A549 (cell line): ENCODE measurements at regions not wholly inside any gene's neighbourhood (a gene's known extent, or its start where the extent isn't known, plus 50 kb on each side); places are given as distances from the start of the nearest gene placed in this dataset.
"Not testable (repeated sequence)": the region's sequence is repeated elsewhere in the genome, so short reads cannot be mapped to it uniquely, and the experiment has no call there.

Source experiments
- ATAC-seq, 2 experiments: fragments of 200-7000 bp in 1 of 2; fragments of >200 bp in 1 of 2; cut with Nextera tagmentation in 1 of 2; cut with Tn5 transposase in 1 of 2; 3 replicates each; pipeline versions ENCODE4 v1.8.0 to v1.9.1; 2018 to 2020; ENCODE audit warnings: mild to moderate bottlenecking in 1 of 2, moderate library complexity in 1 of 2
- CTCF ChIA-PET: fragments of 300-600 bp; sonication (Branson Sonifier 250); formaldehyde crosslinking; extraction: SDS; loops from one replicate; lab custom pipeline; 2021; ENCODE audit warnings: antibody characterized with exemption, inconsistent platforms; lab: Yijun Ruan, JAX
- POLR2A ChIA-PET: fragments of 350-600 bp; formaldehyde crosslinking; extraction: SDS; loops from one replicate; lab custom pipeline; 2021; ENCODE audit warnings: antibody characterized with exemption, inconsistent platforms; lab: Yijun Ruan, JAX
- DNase-seq, 2 experiments: peaks; one replicate each; pipeline versions ENCODE4 v3.0.0 to v3.0.0-alpha.2; 2011 to 2016; ENCODE audit warnings: low read depth in 1 of 2, low spot score in 1 of 2
- FAIRE-seq: peaks from 2 replicates; lab custom pipeline; 2011; peaks lifted over from hg19 to GRCh38; lab: Jason Lieb, UNC
- H3K27ac ChIP-seq, 2 experiments: fragments of >200 bp; sonication (Bioruptor Twin); formaldehyde crosslinking; 3 replicates each; pipeline ENCODE4 v1.5.1; 2016 to 2017
- H3K4me1 ChIP-seq: fragments of >200 bp; sonication (Bioruptor Twin); formaldehyde crosslinking; 3 replicates; pipeline ENCODE4 v1.6.1; 2016
- H3K4me2 ChIP-seq: fragments of >200 bp; sonication (Bioruptor Twin); formaldehyde crosslinking; 3 replicates; pipeline ENCODE4 v1.6.1; 2016
- H3K4me3 ChIP-seq: fragments of >200 bp; sonication (Bioruptor Twin); formaldehyde crosslinking; 3 replicates; pipeline ENCODE4 v1.5.1; 2016
- H3K9me3 ChIP-seq: fragments of >200 bp; sonication (Bioruptor Twin); formaldehyde crosslinking; 3 replicates; pipeline ENCODE4 v1.6.1; 2016
- CBX2 ChIP-seq: fragments of 200-600 bp; sonication (generic); IDR thresholded peaks from 2 replicates; pipeline ENCODE4 v1.6.1; 2016; ENCODE audit warnings: low read depth, mild to moderate bottlenecking, borderline replicate concordance
- CBX8 ChIP-seq: fragments of 200-600 bp; sonication (generic); IDR thresholded peaks from 2 replicates; pipeline ENCODE4 v1.6.1; 2016
- CEBPB ChIP-seq, 2 experiments: fragments of >200 bp in 1 of 2; sonication (Bioruptor Twin) in 1 of 2; formaldehyde crosslinking in 1 of 2; IDR thresholded peaks; 2 replicates each; pipeline ENCODE4 v1.6.1; 2012 to 2016
- CHD2 ChIP-seq: fragments of 150-350 bp; IDR thresholded peaks from 2 replicates; pipeline ENCODE4 v1.6.1; 2014; ENCODE audit warnings: low read length; ENCODE audit not compliant: partially characterized antibody
- EHF ChIP-seq: fragments of 250-450 bp; sonication (Bioruptor Pico); IDR thresholded peaks from 2 replicates; pipeline ENCODE4 v1.5.0; 2020; ENCODE audit warnings: mild to moderate bottlenecking
- EHMT2 ChIP-seq: fragments of 200-600 bp; sonication (generic); IDR thresholded peaks from 2 replicates; pipeline ENCODE4 v1.6.1; 2016; ENCODE audit warnings: antibody characterized with exemption, low read depth, mild to moderate bottlenecking, moderate library complexity
- EP300 ChIP-seq, 2 experiments: fragments of >200 bp; sonication (Bioruptor Twin); formaldehyde crosslinking; IDR thresholded peaks; 2 replicates in 1 of 2; 3 replicates in 1 of 2; pipeline ENCODE4 v1.6.1; 2016 to 2017
- FOSB ChIP-seq: fragments of 250-450 bp; sonication (Bioruptor Pico); IDR thresholded peaks from 2 replicates; pipeline ENCODE4 v1.5.0; 2020; ENCODE audit warnings: mild to moderate bottlenecking, moderate library complexity
- GATA3 ChIP-seq: IDR thresholded peaks from 2 replicates; pipeline ENCODE4 v1.6.1; 2012; ENCODE audit warnings: borderline replicate concordance
- HOXA7 ChIP-seq: fragments of 250-450 bp; sonication (Bioruptor Pico); IDR thresholded peaks from 2 replicates; pipeline ENCODE4 v1.5.0; 2020; ENCODE audit warnings: mild to moderate bottlenecking, moderate library complexity
- HOXB5 ChIP-seq: fragments of 250-450 bp; sonication (Bioruptor Pico); IDR thresholded peaks from 2 replicates; pipeline ENCODE4 v1.5.0; 2020; ENCODE audit warnings: mild to moderate bottlenecking, moderate library complexity
- JUN ChIP-seq, 2 experiments: fragments of >200 bp; sonication (Bioruptor Twin); formaldehyde crosslinking; IDR thresholded peaks; 2 replicates in 1 of 2; 3 replicates in 1 of 2; pipeline ENCODE4 v1.6.1; 2016 to 2017
- JUNB ChIP-seq: fragments of >200 bp; sonication (Bioruptor Twin); formaldehyde crosslinking; IDR thresholded peaks from 2 replicates; pipeline ENCODE4 v1.6.1; 2016
- MAZ ChIP-seq: fragments of 150-350 bp; IDR thresholded peaks from 2 replicates; pipeline ENCODE4 v1.6.1; 2014; ENCODE audit warnings: antibody characterized with exemption, low read depth, low read length, borderline replicate concordance
- NFE2L2 ChIP-seq: fragments of 150-350 bp; conservative IDR thresholded peaks from 2 replicates; pipeline ENCODE4 v1.6.1; 2014; ENCODE audit warnings: low read length
- RARB ChIP-seq: fragments of 250-450 bp; sonication (Bioruptor Pico); IDR thresholded peaks from 2 replicates; pipeline ENCODE4 v1.8.0; 2021; ENCODE audit warnings: mild to moderate bottlenecking, moderate library complexity
- RCOR1 ChIP-seq: fragments of 150-350 bp; IDR thresholded peaks from 2 replicates; pipeline ENCODE4 v1.6.1; 2014; ENCODE audit warnings: antibody characterized with exemption, low read length, low read depth
- RFX5 ChIP-seq: fragments of 450-650 bp; IDR thresholded peaks from 2 replicates; pipeline ENCODE4 v1.7.1; 2014; ENCODE audit warnings: antibody characterized with exemption, mild to moderate bottlenecking, moderate library complexity
- SREBF2 ChIP-seq: fragments of 450-650 bp; IDR thresholded peaks from 2 replicates; pipeline ENCODE4 v1.6.1; 2014; ENCODE audit warnings: mild to moderate bottlenecking, moderate library complexity
- TFCP2L1 ChIP-seq: fragments of 250-450 bp; sonication (Bioruptor Pico); IDR thresholded peaks from 2 replicates; pipeline ENCODE4 v1.5.0; 2021; ENCODE audit warnings: mild to moderate bottlenecking
- WGBS: methylation state at CpG from one replicate; pipeline ENCODE4 v1.1.6; 2017; ENCODE audit errors: missing lambda C conversion rate; 5-methylcytosine and 5-hydroxymethylcytosine counted together
- TF ChIP-seq, protein P1 (sequence below): fragments of >200 bp; sonication (Bioruptor Twin); formaldehyde crosslinking; IDR thresholded peaks from 3 replicates; pipeline ENCODE4 v1.5.1; 2016
- TF ChIP-seq, protein P2 (sequence below): IDR thresholded peaks from 2 replicates; pipeline ENCODE4 v1.6.1; 2012
- TF ChIP-seq, protein P3 (sequence below): fragments of 150-350 bp; IDR thresholded peaks from 2 replicates; pipeline ENCODE4 v1.6.1; 2014; ENCODE audit warnings: low read depth, mild to moderate bottlenecking, low read length
- TF ChIP-seq, protein P4 (sequence below): IDR thresholded peaks from 2 replicates; pipeline ENCODE4 v1.6.1; 2012; ENCODE audit warnings: low read depth, borderline replicate concordance
- TF ChIP-seq, protein P5 (sequence below): fragments of 450-650 bp; IDR thresholded peaks from 2 replicates; pipeline ENCODE4 v1.6.1; 2014; ENCODE audit warnings: antibody characterized with exemption

DNA sequence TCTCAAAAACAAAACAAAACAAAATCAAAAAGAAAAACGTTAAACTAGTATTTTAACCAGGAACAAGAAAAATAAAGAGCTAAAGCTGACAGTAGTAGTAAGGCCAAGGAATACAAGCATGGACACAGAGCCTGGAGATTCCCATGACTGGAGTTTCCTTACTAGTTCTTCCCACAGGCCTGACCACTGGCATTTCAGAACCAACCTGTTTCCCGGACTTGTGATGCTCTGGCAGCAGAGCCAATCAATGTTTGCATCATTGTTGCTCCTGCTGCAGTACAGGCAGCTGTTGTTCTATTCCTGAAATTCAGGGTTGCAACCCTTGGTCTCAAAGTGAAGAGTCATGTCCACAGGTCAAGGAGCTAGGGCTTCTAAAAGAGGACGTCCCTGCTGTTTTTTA lies 111.3 kb upstream of the WARS2 start (continued):
- TF ChIP-seq CEBPB (IDR thresholded peaks at IDR 0.05) (no peak), TFCP2L1 (no peak)

DNA sequence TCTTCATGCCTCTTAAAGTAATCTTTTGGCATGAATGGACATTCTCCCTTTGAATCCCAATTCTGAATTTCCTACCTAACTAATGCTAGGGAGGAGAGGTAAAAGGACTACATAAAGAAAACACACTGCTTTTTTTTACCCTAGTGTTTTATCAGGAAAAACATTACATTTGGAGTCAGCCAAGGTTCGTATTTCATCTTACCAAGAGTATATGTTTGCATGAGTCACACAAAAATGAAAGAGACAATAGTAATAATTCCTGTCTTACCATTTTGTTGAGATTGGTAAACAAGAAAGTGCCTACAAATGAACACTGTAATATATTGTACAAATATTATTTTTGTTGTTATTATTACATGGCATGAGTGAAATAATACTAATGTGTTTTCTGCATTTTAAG lies 112.9 kb upstream of the WARS2 start:
- FAIRE-seq (no peak), DNase-seq (no peak), ATAC-seq (no peak)
- no peak for TF ChIP-seq MAZ
- no peak for TF ChIP-seq EP300 (IDR thresholded peaks at IDR 0.05)
- TF ChIP-seq TFCP2L1, result no peak
- TF ChIP-seq SREBF2, result no peak
- no peak for TF ChIP-seq RARB (CRISPR knock-in tag)
- no peak for TF ChIP-seq JUNB
- no peak for TF ChIP-seq NFE2L2
- no peak for TF ChIP-seq RCOR1
- TF ChIP-seq FOSB (CRISPR knock-in tag), result no peak
- TF ChIP-seq, protein P1, sequence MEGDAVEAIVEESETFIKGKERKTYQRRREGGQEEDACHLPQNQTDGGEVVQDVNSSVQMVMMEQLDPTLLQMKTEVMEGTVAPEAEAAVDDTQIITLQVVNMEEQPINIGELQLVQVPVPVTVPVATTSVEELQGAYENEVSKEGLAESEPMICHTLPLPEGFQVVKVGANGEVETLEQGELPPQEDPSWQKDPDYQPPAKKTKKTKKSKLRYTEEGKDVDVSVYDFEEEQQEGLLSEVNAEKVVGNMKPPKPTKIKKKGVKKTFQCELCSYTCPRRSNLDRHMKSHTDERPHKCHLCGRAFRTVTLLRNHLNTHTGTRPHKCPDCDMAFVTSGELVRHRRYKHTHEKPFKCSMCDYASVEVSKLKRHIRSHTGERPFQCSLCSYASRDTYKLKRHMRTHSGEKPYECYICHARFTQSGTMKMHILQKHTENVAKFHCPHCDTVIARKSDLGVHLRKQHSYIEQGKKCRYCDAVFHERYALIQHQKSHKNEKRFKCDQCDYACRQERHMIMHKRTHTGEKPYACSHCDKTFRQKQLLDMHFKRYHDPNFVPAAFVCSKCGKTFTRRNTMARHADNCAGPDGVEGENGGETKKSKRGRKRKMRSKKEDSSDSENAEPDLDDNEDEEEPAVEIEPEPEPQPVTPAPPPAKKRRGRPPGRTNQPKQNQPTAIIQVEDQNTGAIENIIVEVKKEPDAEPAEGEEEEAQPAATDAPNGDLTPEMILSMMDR, result no peak
- no peak for TF ChIP-seq GATA3
- WGBS, result 16% methylated on average over 1 of the region's 1 CpG
- Histone ChIP-seq H3K4me1 (no peaks in the 10 kb centered on the region), H3K4me3 (no peak overlapping the region), H3K27ac (no peak overlapping the region), H3K4me2 (no peak overlapping the region), H3K9me3 (no peaks in the 10 kb centered on the region)
- ChIA-PET CTCF (no interaction called here), POLR2A (no interaction called here)

DNA sequence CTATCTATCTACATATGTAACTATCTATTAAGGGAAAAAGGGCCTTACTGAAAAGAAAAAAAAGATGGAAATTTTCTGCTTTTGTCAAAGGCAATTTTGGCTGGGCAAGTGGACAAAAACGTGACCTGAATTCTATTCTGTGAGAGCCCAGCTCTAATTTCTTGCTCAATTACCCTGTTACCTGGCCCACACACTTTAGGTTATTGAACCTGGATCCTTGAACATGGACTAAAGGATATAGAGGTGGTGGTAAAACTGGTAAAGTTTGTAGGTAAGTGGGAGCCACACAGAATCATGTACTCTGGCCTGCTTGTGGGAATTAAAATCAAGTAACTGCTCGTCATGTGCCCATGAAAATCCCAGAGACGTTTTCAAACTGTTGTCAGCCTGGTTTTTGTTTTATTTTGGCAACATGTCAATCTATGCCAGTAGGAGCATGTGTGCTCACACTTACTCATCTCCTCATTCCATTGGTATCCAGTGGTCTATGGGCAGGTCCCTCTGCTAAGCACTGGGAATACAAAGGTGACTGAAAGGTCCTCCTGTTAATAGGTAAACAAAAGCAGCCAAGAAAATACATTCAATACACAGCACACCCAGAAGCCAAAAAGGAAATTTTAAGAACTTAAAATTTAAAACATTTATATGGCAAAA lies 113.7 kb upstream of the WARS2 start:
- Histone ChIP-seq H3K4me3 (no peak overlapping the region), H3K27ac (no peak overlapping the region), H3K4me1 (no peaks in the 10 kb centered on the region), H3K4me2 (no peak overlapping the region), H3K9me3 (no peaks in the 10 kb centered on the region)
- no peak for TF ChIP-seq CHD2
- TF ChIP-seq HOXA7, result no peak
- TF ChIP-seq EHMT2, result no peak
- no peak for TF ChIP-seq JUNB
- 57% methylated on average over 3 of the region's 3 CpGs for WGBS
- FAIRE-seq, result no peak
- ChIA-PET CTCF (no interaction called here), POLR2A (no interaction called here)
- no peak for ATAC-seq
- DNase-seq, result no peak

DNA sequence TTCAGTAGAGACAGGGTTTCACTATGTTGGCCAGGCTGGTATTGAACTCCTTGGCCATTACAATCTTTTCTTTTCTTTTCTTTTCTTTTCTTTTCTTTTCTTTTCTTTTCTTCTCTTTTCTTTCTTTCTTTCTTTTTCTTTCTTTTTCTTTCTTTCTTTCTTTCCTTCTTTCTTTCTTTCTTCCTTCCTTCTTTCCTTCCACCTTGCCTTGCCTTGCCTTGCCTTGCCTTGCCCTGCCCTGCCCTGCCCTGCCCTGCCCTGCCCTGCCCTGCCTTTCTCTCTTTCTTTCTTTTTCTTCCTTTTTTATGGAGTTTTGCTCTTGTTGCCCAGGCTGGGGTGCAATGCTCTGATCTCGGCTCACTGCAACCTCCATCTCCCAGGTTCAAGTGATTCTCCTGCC lies 112.5 kb upstream of the HAO2 start:
- H3K4me2 ChIP-seq, ATAC-seq, CTCF ChIA-PET, FAIRE-seq, POLR2A ChIA-PET, H3K27ac ChIP-seq, H3K9me3 ChIP-seq, DNase-seq, H3K4me1 ChIP-seq, H3K4me3 ChIP-seq: not testable (repeated sequence)
- WGBS, result 100% methylated on average over 1 of the region's 1 CpG

DNA sequence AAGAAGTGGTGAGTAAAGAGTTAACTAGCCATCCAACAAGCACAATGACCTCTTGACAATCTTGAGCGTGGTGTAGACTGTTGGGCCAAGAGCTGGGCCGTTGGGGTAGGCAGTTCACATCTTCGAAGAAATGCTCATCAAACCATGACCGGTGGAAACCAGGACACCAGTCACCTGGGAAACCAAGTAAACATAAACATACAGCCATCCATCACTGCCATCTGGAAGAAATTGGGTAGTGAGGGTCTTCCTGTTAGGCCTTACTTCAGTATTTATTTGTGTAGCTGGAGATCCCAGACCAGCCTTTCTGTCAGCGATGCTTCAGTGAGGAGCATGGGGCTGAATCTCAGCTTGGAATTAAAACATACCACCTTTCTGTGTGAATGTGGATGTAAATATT lies 108.1 kb upstream of the HAO2 start:
- 46% methylated on average over 4 of the region's 5 CpGs for WGBS
- H3K4me2 ChIP-seq, result no peak overlapping the region
- no peaks in the 10 kb centered on the region for H3K4me1 ChIP-seq
- no peaks in the 10 kb centered on the region for H3K9me3 ChIP-seq
- H3K27ac ChIP-seq, result no peak overlapping the region
- FAIRE-seq (no peak), ATAC-seq (no peak), DNase-seq (no peak)
- ChIA-PET CTCF (interaction anchor here (1.8 kb wide), 1 partner anchor 14 kb away, joined by 5 read pairs; no protein-coding TSS in a partner anchor), POLR2A (no interaction called here)
- no peak overlapping the region for H3K4me3 ChIP-seq
- no peak for TF ChIP-seq HOXB5 (CRISPR knock-in tag)
- no peak for TF ChIP-seq JUNB
- no peak for TF ChIP-seq GATA3
- TF ChIP-seq EHF (CRISPR knock-in tag), result no peak
- TF ChIP-seq CBX2, result no peak
- TF ChIP-seq, protein P2, sequence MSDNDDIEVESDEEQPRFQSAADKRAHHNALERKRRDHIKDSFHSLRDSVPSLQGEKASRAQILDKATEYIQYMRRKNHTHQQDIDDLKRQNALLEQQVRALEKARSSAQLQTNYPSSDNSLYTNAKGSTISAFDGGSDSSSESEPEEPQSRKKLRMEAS, result no peak
- TF ChIP-seq, protein P3, sequence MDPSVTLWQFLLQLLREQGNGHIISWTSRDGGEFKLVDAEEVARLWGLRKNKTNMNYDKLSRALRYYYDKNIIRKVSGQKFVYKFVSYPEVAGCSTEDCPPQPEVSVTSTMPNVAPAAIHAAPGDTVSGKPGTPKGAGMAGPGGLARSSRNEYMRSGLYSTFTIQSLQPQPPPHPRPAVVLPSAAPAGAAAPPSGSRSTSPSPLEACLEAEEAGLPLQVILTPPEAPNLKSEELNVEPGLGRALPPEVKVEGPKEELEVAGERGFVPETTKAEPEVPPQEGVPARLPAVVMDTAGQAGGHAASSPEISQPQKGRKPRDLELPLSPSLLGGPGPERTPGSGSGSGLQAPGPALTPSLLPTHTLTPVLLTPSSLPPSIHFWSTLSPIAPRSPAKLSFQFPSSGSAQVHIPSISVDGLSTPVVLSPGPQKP, result no peak
- no peak for TF ChIP-seq MAZ
- TF ChIP-seq, protein P4, sequence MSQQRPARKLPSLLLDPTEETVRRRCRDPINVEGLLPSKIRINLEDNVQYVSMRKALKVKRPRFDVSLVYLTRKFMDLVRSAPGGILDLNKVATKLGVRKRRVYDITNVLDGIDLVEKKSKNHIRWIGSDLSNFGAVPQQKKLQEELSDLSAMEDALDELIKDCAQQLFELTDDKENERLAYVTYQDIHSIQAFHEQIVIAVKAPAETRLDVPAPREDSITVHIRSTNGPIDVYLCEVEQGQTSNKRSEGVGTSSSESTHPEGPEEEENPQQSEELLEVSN, result no peak
- TF ChIP-seq JUN (IDR thresholded peaks at IDR 0.05), result no peak
- TF ChIP-seq CBX8, result no peak
- no peak for TF ChIP-seq TFCP2L1
- TF ChIP-seq, protein P5, sequence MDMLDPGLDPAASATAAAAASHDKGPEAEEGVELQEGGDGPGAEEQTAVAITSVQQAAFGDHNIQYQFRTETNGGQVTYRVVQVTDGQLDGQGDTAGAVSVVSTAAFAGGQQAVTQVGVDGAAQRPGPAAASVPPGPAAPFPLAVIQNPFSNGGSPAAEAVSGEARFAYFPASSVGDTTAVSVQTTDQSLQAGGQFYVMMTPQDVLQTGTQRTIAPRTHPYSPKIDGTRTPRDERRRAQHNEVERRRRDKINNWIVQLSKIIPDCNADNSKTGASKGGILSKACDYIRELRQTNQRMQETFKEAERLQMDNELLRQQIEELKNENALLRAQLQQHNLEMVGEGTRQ, result no peak
- TF ChIP-seq RFX5, result no peak
